GM21723 (cell line): ENCODE measurements at regions not wholly inside any gene's neighbourhood (a gene's known extent, or its start where the extent isn't known, plus 50 kb on each side); places are given as distances from the start of the nearest gene placed in this dataset.
"Not testable (repeated sequence)": the region's sequence is repeated elsewhere in the genome, so short reads cannot be mapped to it uniquely, and the experiment has no call there.

ENCODE experiments used
- ATAC-seq: cut with Tn5 transposase; IDR thresholded peaks from one replicate; pipeline ENCODE4 v1.9.1; 2021; ENCODE audit warnings: mild to moderate bottlenecking, moderate library complexity; ENCODE audit not compliant: unreplicated experiment

- peak; percentile 47 for ATAC-seq
These were observed 1168.4 kb downstream of the TMEM121 start for GRCh38 chr14:106694638-106695393.

- ATAC-seq, result peak; percentile 52
These were observed 1172.4 kb downstream of the TMEM121 start for GRCh38 chr14:106698620-106699267.

GRCh38 chr14:106703651-106704050, 1177.3 kb downstream of the TMEM121 start:
- not testable (repeated sequence) for ATAC-seq

GRCh38 chr14:106706488-106706887, 1180.1 kb downstream of the TMEM121 start:
- ATAC-seq, result not testable (repeated sequence)

GRCh38 chr14:106710187-106710586, 1183.8 kb downstream of the TMEM121 start:
- not testable (repeated sequence) for ATAC-seq

- ATAC-seq, result not testable (repeated sequence)
These were observed 1186.1 kb downstream of the TMEM121 start for GRCh38 chr14:106712513-106712912.

- ATAC-seq, result not testable (repeated sequence)
These were observed 1188.4 kb downstream of the TMEM121 start for GRCh38 chr14:106714446-106715428.

- ATAC-seq, result not testable (repeated sequence)
These were observed 1191.2 kb downstream of the TMEM121 start for GRCh38 chr14:106717544-106717943.

GRCh38 chr14:106719880-106720279, 1193.5 kb downstream of the TMEM121 start:
- ATAC-seq, result not testable (repeated sequence)

GRCh38 chr14:106721926-106722325, 1195.5 kb downstream of the TMEM121 start:
- ATAC-seq, result not testable (repeated sequence)

GRCh38 chr14:106722813-106723687, 1196.7 kb downstream of the TMEM121 start:
- not testable (repeated sequence) for ATAC-seq

GRCh38 chr14:106727962-106728361, 1201.6 kb downstream of the TMEM121 start:
- ATAC-seq, result not testable (repeated sequence)

GRCh38 chr14:106728611-106729010, 1202.2 kb downstream of the TMEM121 start:
- ATAC-seq, result no peak

- ATAC-seq, result no peak
These were observed 1203.2 kb downstream of the TMEM121 start for GRCh38 chr14:106729551-106729950.

GRCh38 chr14:106733771-106734170, 1207.4 kb downstream of the TMEM121 start:
- no peak for ATAC-seq

- ATAC-seq, result no peak
These were observed 1210.6 kb downstream of the TMEM121 start for GRCh38 chr14:106737021-106737420.

- no peak for ATAC-seq
These were observed 1211.7 kb downstream of the TMEM121 start for GRCh38 chr14:106738075-106738474.

GRCh38 chr14:106738598-106739258, 1212.3 kb downstream of the TMEM121 start:
- not testable (repeated sequence) for ATAC-seq

- ATAC-seq, result peak; percentile 92
These were observed 1214.9 kb downstream of the TMEM121 start for GRCh38 chr14:106741086-106741827.
